ENCODE measurements at regions not wholly inside any gene's neighbourhood (a gene's known extent, or its start where the extent isn't known, plus 50 kb on each side); places are given as distances from the start of the nearest gene placed in this dataset.

- H3K4me3 ChIP-seq (ENCODE audit: low read depth, low read length), result no peak overlapping the region
- TF ChIP-seq, protein P1, sequence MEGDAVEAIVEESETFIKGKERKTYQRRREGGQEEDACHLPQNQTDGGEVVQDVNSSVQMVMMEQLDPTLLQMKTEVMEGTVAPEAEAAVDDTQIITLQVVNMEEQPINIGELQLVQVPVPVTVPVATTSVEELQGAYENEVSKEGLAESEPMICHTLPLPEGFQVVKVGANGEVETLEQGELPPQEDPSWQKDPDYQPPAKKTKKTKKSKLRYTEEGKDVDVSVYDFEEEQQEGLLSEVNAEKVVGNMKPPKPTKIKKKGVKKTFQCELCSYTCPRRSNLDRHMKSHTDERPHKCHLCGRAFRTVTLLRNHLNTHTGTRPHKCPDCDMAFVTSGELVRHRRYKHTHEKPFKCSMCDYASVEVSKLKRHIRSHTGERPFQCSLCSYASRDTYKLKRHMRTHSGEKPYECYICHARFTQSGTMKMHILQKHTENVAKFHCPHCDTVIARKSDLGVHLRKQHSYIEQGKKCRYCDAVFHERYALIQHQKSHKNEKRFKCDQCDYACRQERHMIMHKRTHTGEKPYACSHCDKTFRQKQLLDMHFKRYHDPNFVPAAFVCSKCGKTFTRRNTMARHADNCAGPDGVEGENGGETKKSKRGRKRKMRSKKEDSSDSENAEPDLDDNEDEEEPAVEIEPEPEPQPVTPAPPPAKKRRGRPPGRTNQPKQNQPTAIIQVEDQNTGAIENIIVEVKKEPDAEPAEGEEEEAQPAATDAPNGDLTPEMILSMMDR (conservative IDR thresholded peaks at IDR 0.05; ENCODE audit: low read depth, low read length), result no peak
- DNase-seq (ENCODE audit: low read depth), result peak; percentile 90
Measured at GRCh38 chr6:145544041-145544440, 191.3 kb downstream of the EPM2A start.

DNA sequence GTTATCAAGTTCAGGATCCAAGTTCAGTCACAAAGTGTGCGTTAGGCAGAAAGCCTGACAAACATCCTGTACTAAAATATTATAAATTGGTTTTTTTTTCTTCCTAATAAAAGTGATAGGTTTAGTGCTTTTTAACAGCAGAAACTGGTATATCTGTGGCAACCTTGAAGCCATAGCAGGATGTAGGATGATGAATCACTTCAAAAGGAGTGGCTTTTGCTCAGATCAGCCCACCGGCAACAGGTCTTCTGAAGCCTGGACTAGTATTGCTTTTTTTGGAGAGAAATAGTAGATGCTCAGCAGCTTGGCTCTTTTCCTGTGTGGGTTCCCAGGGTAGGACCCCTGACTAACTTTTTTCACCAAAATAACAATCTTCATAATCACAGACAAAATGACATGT lies 190.8 kb downstream of the EPM2A start:
- TF ChIP-seq, protein P1 (conservative IDR thresholded peaks at IDR 0.05; ENCODE audit: low read depth, low read length), result no peak

DNA sequence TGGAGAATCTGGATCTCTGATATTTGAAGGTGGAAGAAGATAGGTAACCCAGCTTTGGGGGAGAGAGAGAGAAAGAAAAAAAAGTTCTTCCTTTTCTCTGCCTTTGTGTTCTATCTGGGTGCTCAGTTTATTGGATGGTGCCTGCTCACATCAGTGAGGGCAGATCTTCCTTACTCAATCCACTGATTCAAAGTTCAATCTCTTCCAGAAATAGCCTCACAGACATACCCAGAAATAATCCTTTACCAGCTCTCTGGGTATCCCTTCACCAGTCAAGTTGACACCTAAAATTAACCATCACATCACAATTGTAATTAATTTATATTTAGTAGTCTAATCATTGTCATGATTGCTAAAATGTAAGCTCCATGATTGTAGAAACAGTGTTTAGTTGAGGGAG lies 189.1 kb downstream of the EPM2A start:
- DNase-seq (ENCODE audit: low read depth), result no peak
- TF ChIP-seq, protein P1 (conservative IDR thresholded peaks at IDR 0.05; ENCODE audit: low read depth, low read length), result no peak
- no peak overlapping the region for H3K4me3 ChIP-seq (ENCODE audit: low read depth, low read length)

More for the DNA sequence above, 190.8 kb downstream of the EPM2A start:
- no peak overlapping the region for H3K4me3 ChIP-seq (ENCODE audit: low read depth, low read length)
- peak; percentile 12 for DNase-seq (ENCODE audit: low read depth)

DNA sequence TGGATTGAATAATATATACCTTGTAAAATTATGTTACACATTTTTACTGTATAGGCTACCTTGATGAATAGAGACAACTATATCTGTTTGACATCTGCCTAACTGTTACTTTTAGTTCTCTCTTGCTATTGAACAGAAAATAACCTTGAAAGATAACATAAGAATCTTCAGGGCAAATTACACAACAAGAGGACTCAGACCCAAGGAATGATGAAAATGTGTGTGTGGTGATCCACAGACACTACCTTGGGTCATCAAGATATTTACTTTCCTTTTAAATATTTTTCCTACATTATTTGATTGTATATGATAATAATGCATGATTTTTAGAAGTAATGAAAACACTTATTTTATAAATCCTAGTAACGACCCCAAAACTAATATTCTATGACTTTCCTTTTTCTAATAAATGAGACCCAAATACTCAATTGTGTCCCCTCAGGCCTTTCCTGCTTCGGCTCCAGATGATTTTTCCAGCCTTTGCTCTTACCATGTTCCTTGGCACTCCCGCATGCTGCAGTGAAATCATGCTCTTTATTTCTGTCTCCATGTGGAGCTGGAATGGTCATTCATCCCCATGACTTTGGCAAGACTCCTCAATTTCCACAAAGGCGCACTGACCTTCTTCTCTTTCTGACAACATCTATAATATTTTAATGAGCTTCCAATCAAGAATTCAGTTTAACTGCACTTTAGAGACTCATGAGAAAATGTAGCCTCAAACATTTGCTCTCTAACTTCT lies 187.6 kb downstream of the EPM2A start:
- peak; percentile 36 for DNase-seq (ENCODE audit: low read depth)
- no peak overlapping the region for H3K4me3 ChIP-seq (ENCODE audit: low read depth, low read length)
- TF ChIP-seq, protein P1 (conservative IDR thresholded peaks at IDR 0.05; ENCODE audit: low read depth, low read length), result no peak

DNA sequence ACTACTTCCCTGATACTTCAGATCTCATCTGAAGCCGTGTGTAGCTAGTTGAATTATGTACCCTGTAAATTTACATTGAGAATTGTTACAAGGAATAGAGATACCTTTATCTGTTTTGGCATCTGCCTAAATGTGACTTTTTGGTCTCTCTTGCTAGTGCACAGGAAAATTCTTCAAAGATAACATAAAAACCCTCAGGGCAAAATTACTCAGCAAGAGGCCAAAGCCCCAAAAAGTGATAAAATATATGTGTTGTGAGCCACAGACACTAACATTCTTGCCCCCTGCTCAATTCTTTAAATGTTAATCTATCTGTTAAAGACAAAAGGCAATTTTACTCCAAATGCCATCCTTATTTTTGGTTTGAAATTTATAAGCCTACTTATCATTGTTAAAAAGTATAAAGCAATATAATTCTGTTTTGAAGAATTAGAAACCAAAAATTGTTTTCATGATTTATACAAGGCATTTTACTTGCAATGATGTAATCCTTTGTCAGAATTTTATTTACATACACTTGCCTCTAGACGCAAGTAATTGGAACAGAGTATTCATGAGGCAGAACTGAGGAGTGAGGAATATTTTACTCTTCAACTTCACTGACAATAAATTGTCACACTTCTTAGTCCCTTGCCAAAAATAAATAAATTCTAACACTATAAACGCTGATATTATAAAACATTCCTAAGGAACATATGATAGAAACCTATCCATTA lies 186.2 kb downstream of the EPM2A start:
- no peak overlapping the region for H3K4me3 ChIP-seq (ENCODE audit: low read depth, low read length)
- TF ChIP-seq, protein P1 (conservative IDR thresholded peaks at IDR 0.05; ENCODE audit: low read depth, low read length), result no peak
- DNase-seq (ENCODE audit: low read depth), result no peak

- TF ChIP-seq, protein P1 (conservative IDR thresholded peaks at IDR 0.05; ENCODE audit: low read depth, low read length), result no peak
- peak; percentile 41 for DNase-seq (ENCODE audit: low read depth)
- no peak overlapping the region for H3K4me3 ChIP-seq (ENCODE audit: low read depth, low read length)
Measured at GRCh38 chr6:145551164-145551563, 184.2 kb downstream of the EPM2A start.

Measured in choroid plexus epithelial cell (primary cell).